H1 (cell line): ENCODE measurements at regions not wholly inside any gene's neighbourhood (a gene's known extent, or its start where the extent isn't known, plus 50 kb on each side); places are given as distances from the start of the nearest gene placed in this dataset.

Experiments
- CTCF ChIA-PET: fragments of 300-600 bp; sonication (Branson Sonifier 250); formaldehyde crosslinking; loops from one replicate; lab custom pipeline; 2021; ENCODE audit not compliant: partially characterized antibody; lab: Charles Lee
- POLR2A ChIA-PET: fragments of 300-600 bp; sonication (Branson Sonifier 250); formaldehyde crosslinking; loops from one replicate; lab custom pipeline; 2021; ENCODE audit warnings: inconsistent platforms; ENCODE audit not compliant: partially characterized antibody; lab: Charles Lee
- DNase-seq, 2 experiments: peaks; one replicate each; pipeline versions ENCODE4 v3.0.0 to v3.0.0-alpha.2; 2010 to 2022; ENCODE audit warnings: low spot score in 2 of 2, low read depth in 1 of 2, mixed read lengths in 1 of 2
- FAIRE-seq: peaks from 2 replicates; lab custom pipeline; 2011; peaks lifted over from hg19 to GRCh38; lab: Jason Lieb, UNC
- H2AFZ ChIP-seq: 2 replicates; pipeline ENCODE4 v1.8.1; 2012; ENCODE audit warnings: low read length, inconsistent platforms
- H2AK5ac ChIP-seq: 2 replicates; pipeline ENCODE4 v1.6.1; 2013; ENCODE audit warnings: low read depth, low read length
- H2BK120ac ChIP-seq: replicated peaks from 2 replicates; pipeline ENCODE3; 2013; ENCODE audit warnings: low read depth, low read length, inconsistent platforms
- H2BK12ac ChIP-seq: 2 replicates; pipeline ENCODE4 v1.6.1; 2013; ENCODE audit warnings: low read depth, low read length
- H2BK15ac ChIP-seq: 2 replicates; pipeline ENCODE4 v1.6.1; 2013; ENCODE audit warnings: low read length
- H2BK20ac ChIP-seq: 2 replicates; pipeline ENCODE4 v1.6.1; 2013; ENCODE audit warnings: low read length
- H2BK5ac ChIP-seq: 2 replicates; pipeline ENCODE4 v1.6.1; 2013; ENCODE audit warnings: low read depth, low read length
- H3K14ac ChIP-seq: 2 replicates; pipeline ENCODE4 v1.6.1; 2013; ENCODE audit warnings: inconsistent platforms; ENCODE audit not compliant: insufficient read length
- H3K18ac ChIP-seq: 2 replicates; pipeline ENCODE4 v1.6.1; 2013; ENCODE audit warnings: low read length; ENCODE audit errors: extremely low read depth
- H3K23ac ChIP-seq: 2 replicates; pipeline ENCODE4 v1.6.1; 2013; ENCODE audit warnings: inconsistent platforms; ENCODE audit not compliant: insufficient read length
- H3K23me2 ChIP-seq: 2 replicates; pipeline ENCODE4 v1.6.1; 2013; ENCODE audit warnings: low read depth, low read length
- H3K27ac ChIP-seq: 2 replicates; pipeline ENCODE4 v1.6.1; 2011; ENCODE audit warnings: low read depth, low read length, inconsistent platforms
- H3K27me3 ChIP-seq, 4 experiments: replicated peaks in 1 of 4; 1 replicate in 1 of 4; 2 replicates in 3 of 4; pipeline versions ENCODE4 v1.6.1 to v1.8.1; 2011 to 2013; ENCODE audit warnings: low read length in 3 of 4, mild to moderate bottlenecking in 3 of 4, inconsistent platforms in 2 of 4, mixed read lengths in 2 of 4, moderate library complexity in 1 of 4; ENCODE audit not compliant: control insufficient read depth in 3 of 4, insufficient read depth in 3 of 4; ENCODE audit errors: extremely low read depth in 1 of 4
- H3K36me3 ChIP-seq, 4 experiments: 2 replicates each; pipeline versions ENCODE4 v1.6.1 to v1.8.1; 2011 to 2013; ENCODE audit warnings: mild to moderate bottlenecking in 4 of 4, low read length in 3 of 4, moderate library complexity in 2 of 4, control low read depth in 1 of 4, inconsistent platforms in 1 of 4; ENCODE audit not compliant: insufficient read depth in 4 of 4, control insufficient read depth in 2 of 4
- H3K4ac ChIP-seq: replicated peaks from 2 replicates; pipeline ENCODE3; 2013; ENCODE audit warnings: low read length, low read depth, mixed read lengths, inconsistent platforms; ENCODE audit not compliant: insufficient read length
- H3K4me1 ChIP-seq, 4 experiments: replicated peaks in 1 of 4; 1 replicate in 1 of 4; 2 replicates in 3 of 4; pipeline versions ENCODE4 v1.6.1 to v1.8.1; 2011 to 2013; ENCODE audit warnings: low read length in 3 of 4, inconsistent platforms in 2 of 4, mixed read lengths in 1 of 4; ENCODE audit not compliant: insufficient read depth in 4 of 4, control insufficient read depth in 3 of 4
- H3K4me2 ChIP-seq, 2 experiments: 2 replicates each; pipeline versions ENCODE4 v1.6.1 to v1.8.1; 2011 to 2013; ENCODE audit warnings: low read depth in 2 of 2, low read length in 2 of 2, control low read depth in 1 of 2, inconsistent platforms in 1 of 2, mild to moderate bottlenecking in 1 of 2; ENCODE audit not compliant: insufficient read depth in 1 of 2
- H3K4me3 ChIP-seq, 4 experiments: fragments of 200-600, 300-600 bp in 1 of 4; sonication (generic), shearing (Covaris generic), sonication (Bioruptor Twin) in 1 of 4; 2 replicates each; pipeline versions ENCODE4 v1.5.1 to v1.8.1; 2011 to 2016; ENCODE audit warnings: low read length in 4 of 4, low read depth in 3 of 4, control low read depth in 2 of 4, inconsistent platforms in 2 of 4, mild to moderate bottlenecking in 2 of 4, mixed read lengths in 1 of 4, moderate library complexity in 1 of 4; ENCODE audit not compliant: insufficient read depth in 2 of 4; ENCODE audit errors: extremely low read depth in 1 of 4
- H3K56ac ChIP-seq: replicated peaks from 2 replicates; pipeline ENCODE3; 2013; ENCODE audit warnings: low read depth, mild to moderate bottlenecking, mixed read lengths, low read length, inconsistent platforms; ENCODE audit not compliant: insufficient read length
- H3K79me1 ChIP-seq: 2 replicates; pipeline ENCODE4 v1.6.1; 2013; ENCODE audit warnings: low read depth, low read length, control low read depth
- H3K79me2 ChIP-seq, 2 experiments: 2 replicates each; pipeline versions ENCODE4 v1.6.1 to v1.8.1; 2012 to 2013; ENCODE audit warnings: low read length in 2 of 2, mild to moderate bottlenecking in 2 of 2, inconsistent platforms in 1 of 2; ENCODE audit not compliant: insufficient read depth in 2 of 2, control insufficient read depth in 1 of 2
- H3K9ac ChIP-seq, 4 experiments: replicated peaks in 1 of 4; 1 replicate in 1 of 4; 2 replicates in 3 of 4; pipeline versions ENCODE4 v1.6.1 to v1.8.1; 2011 to 2013; ENCODE audit warnings: low read depth in 3 of 4, low read length in 3 of 4, control low read depth in 2 of 4, mild to moderate bottlenecking in 2 of 4, moderate library complexity in 2 of 4, inconsistent platforms in 1 of 4; ENCODE audit errors: extremely low read depth in 1 of 4
- H3K9me3 ChIP-seq, 2 experiments: 2 replicates each; pipeline versions ENCODE4 v1.6.1 to v1.8.1; 2012 to 2013; ENCODE audit warnings: mild to moderate bottlenecking in 2 of 2, moderate library complexity in 2 of 2, control low read depth in 1 of 2, inconsistent platforms in 1 of 2, low read depth in 1 of 2, low read length in 1 of 2, mixed read lengths in 1 of 2; ENCODE audit not compliant: insufficient read depth in 2 of 2
- H4K20me1 ChIP-seq, 2 experiments: replicated peaks in 1 of 2; 2 replicates each; pipeline versions ENCODE3 to v1.8.1; 2011 to 2013; ENCODE audit warnings: inconsistent platforms in 2 of 2, low read length in 2 of 2, mild to moderate bottlenecking in 1 of 2; ENCODE audit not compliant: insufficient read depth in 2 of 2, control insufficient read depth in 1 of 2
- H4K5ac ChIP-seq: 2 replicates; pipeline ENCODE4 v1.6.1; 2013; ENCODE audit warnings: low read length, low read depth, mixed read lengths, inconsistent platforms; ENCODE audit not compliant: insufficient read length
- H4K8ac ChIP-seq: 2 replicates; pipeline ENCODE4 v1.8.0; 2013; ENCODE audit warnings: mild to moderate bottlenecking, moderate library complexity, low read length, inconsistent platforms; ENCODE audit not compliant: insufficient read depth; ENCODE audit errors: extremely low read depth
- H4K91ac ChIP-seq: replicated peaks from 2 replicates; pipeline ENCODE3; 2013; ENCODE audit warnings: low read length, mixed read lengths, inconsistent platforms; ENCODE audit not compliant: insufficient read length
- BACH1 ChIP-seq: IDR thresholded peaks from 2 replicates; pipeline ENCODE4 v1.6.1; 2012; ENCODE audit warnings: low read length, improper control_type of control experiment
- GABPA ChIP-seq: IDR thresholded peaks from 2 replicates; pipeline ENCODE4 v1.6.1; 2011; ENCODE audit warnings: mild to moderate bottlenecking, low read length, moderate library complexity, borderline replicate concordance; ENCODE audit not compliant: insufficient read depth
- HDAC2 ChIP-seq, 2 experiments: fragments of 300-600 bp in 1 of 2; sonication (generic) in 1 of 2; IDR thresholded peaks; 2 replicates each; pipeline ENCODE4 v1.6.1; 2011 to 2012; ENCODE audit warnings: low read depth in 2 of 2, low read length in 2 of 2, mild to moderate bottlenecking in 2 of 2, moderate library complexity in 2 of 2, borderline replicate concordance in 1 of 2, inconsistent platforms in 1 of 2
- JUN ChIP-seq: IDR thresholded peaks from 2 replicates; pipeline ENCODE4 v1.6.1; 2011; ENCODE audit warnings: low read depth, mild to moderate bottlenecking, improper control_type of control experiment, low read length
- KDM4A ChIP-seq: IDR thresholded peaks from one replicate; pipeline ENCODE4 v1.7.1; 2012; ENCODE audit warnings: low read depth, mild to moderate bottlenecking, moderate library complexity, low read length, inconsistent platforms; ENCODE audit not compliant: severe bottlenecking
- POLR2A ChIP-seq, 2 experiments: IDR thresholded peaks; 1 replicate in 1 of 2; 2 replicates in 1 of 2; pipeline ENCODE4 v1.6.1; 2011; ENCODE audit warnings: low read depth in 2 of 2, low read length in 2 of 2, mild to moderate bottlenecking in 2 of 2; ENCODE audit errors: control extremely low read depth in 1 of 2
- TAF1 ChIP-seq: IDR thresholded peaks from 2 replicates; pipeline ENCODE4 v1.6.1; 2011; ENCODE audit warnings: mild to moderate bottlenecking, low read depth, low read length
- ZNF274 ChIP-seq: IDR thresholded peaks from 2 replicates; pipeline ENCODE4 v1.7.0; 2012; ENCODE audit warnings: low read length, borderline replicate concordance; ENCODE audit errors: extremely low read depth
- WGBS, 2 experiments: shearing (Covaris generic) in 1 of 2; methylation state at CpG; one replicate each; pipeline versions ENCODE4 v1.1.6 to v1.1.7; 2013 to 2015; ENCODE audit warnings: low lambda C conversion rate in 2 of 2, mixed read lengths in 2 of 2, inconsistent platforms in 1 of 2, low coverage in 1 of 2, missing lambda C conversion rate in 1 of 2; ENCODE audit not compliant: insufficient replicate concordance in 2 of 2, insufficient coverage in 1 of 2, insufficient read length in 1 of 2; ENCODE audit errors: extremely low coverage in 1 of 2, missing lambda C conversion rate in 1 of 2; 5-methylcytosine and 5-hydroxymethylcytosine counted together
- TF ChIP-seq, protein P1 (sequence below): IDR thresholded peaks from 2 replicates; pipeline ENCODE4 v1.6.1; 2012; ENCODE audit warnings: inconsistent platforms
- TF ChIP-seq, protein P2 (sequence below), 3 experiments: IDR thresholded peaks; 1 replicate in 2 of 3; 2 replicates in 1 of 3; pipeline versions ENCODE4 v1.5.1 to v1.6.1; 2011; ENCODE audit warnings: low read length in 3 of 3, mild to moderate bottlenecking in 3 of 3, inconsistent platforms in 2 of 3, low read depth in 1 of 3, moderate library complexity in 1 of 3; ENCODE audit not compliant: insufficient read depth in 1 of 3; ENCODE audit errors: control extremely low read depth in 1 of 3

DNA sequence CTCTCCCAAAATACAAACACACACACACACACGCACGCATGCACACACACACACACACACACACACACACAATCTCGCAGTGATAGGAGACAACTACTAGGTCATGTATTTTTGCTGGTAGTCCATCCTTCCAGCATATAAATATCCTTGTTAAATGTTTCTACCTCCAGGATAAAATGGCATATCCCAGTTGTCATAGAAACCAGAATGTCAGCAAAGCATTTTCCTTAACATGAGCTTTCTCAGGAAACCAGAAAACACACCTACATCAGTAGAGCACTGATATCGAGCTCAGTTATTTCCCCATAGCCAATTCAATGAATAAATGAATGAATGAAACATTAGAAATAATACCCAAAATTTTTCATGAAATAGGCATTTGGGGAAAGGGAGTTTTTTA lies 115.7 kb downstream of the PWWP3B start:
- Histone ChIP-seq H2AFZ (no peak overlapping the region), H3K9me3 (peaks cover 11 to 20% of the 10 kb centered on the region in 2 experiments; a peak in 2 of 4 replicates), H2AK5ac (no peak overlapping the region), H4K91ac (no peak overlapping the region), H4K20me1 (no peaks in the 10 kb centered on the region), H3K79me1 (no peaks in the 10 kb centered on the region), H3K27me3 (no peaks in the 10 kb centered on the region), H2BK12ac (no peak overlapping the region), H3K4ac (no peak overlapping the region), H2BK120ac (no peak overlapping the region), H3K9ac (no peak overlapping the region), H2BK5ac (no peak overlapping the region), H2BK15ac (no peak overlapping the region), H3K18ac (no peak overlapping the region), H3K4me1 (no peaks in the 10 kb centered on the region), H3K23me2 (no peaks in the 10 kb centered on the region), H3K79me2 (no peaks in the 10 kb centered on the region), H3K4me2 (no peak overlapping the region), H3K56ac (no peak overlapping the region), H4K5ac (no peak overlapping the region), H3K36me3 (no peaks in the 10 kb centered on the region), H2BK20ac (no peak overlapping the region), H3K23ac (no peak overlapping the region), H3K4me3 (no peak overlapping the region), H3K14ac (no peak overlapping the region), H4K8ac (no peak overlapping the region), H3K27ac (no peak overlapping the region)
- no peak for DNase-seq
- WGBS, 2 experiments, result 89% methylated on average over 4 of the region's 4 CpGs; no CpG with 5 or more reads in 1 of the 2 experiments
- ChIA-PET POLR2A (no interaction called here), CTCF (no interaction called here)
- FAIRE-seq, result no peak
- TF ChIP-seq ZNF274, result no peak
- TF ChIP-seq HDAC2 (IDR thresholded peaks at IDR 0.05; ENCODE audit: borderline replicate concordance in 1 of 2, low read depth in 2 of 2, low read length in 2 of 2), result no peak
- TF ChIP-seq BACH1, result no peak
- no peak for TF ChIP-seq KDM4A
- no peak for TF ChIP-seq TAF1
- no peak for TF ChIP-seq POLR2A (IDR thresholded peaks at IDR 0.05; ENCODE audit: control extremely low read depth in 1 of 2, low read depth in 2 of 2, low read length in 2 of 2)
- TF ChIP-seq, protein P1, sequence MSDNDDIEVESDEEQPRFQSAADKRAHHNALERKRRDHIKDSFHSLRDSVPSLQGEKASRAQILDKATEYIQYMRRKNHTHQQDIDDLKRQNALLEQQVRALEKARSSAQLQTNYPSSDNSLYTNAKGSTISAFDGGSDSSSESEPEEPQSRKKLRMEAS, result no peak
- TF ChIP-seq GABPA, result no peak
- TF ChIP-seq, protein P2, sequence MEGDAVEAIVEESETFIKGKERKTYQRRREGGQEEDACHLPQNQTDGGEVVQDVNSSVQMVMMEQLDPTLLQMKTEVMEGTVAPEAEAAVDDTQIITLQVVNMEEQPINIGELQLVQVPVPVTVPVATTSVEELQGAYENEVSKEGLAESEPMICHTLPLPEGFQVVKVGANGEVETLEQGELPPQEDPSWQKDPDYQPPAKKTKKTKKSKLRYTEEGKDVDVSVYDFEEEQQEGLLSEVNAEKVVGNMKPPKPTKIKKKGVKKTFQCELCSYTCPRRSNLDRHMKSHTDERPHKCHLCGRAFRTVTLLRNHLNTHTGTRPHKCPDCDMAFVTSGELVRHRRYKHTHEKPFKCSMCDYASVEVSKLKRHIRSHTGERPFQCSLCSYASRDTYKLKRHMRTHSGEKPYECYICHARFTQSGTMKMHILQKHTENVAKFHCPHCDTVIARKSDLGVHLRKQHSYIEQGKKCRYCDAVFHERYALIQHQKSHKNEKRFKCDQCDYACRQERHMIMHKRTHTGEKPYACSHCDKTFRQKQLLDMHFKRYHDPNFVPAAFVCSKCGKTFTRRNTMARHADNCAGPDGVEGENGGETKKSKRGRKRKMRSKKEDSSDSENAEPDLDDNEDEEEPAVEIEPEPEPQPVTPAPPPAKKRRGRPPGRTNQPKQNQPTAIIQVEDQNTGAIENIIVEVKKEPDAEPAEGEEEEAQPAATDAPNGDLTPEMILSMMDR (IDR thresholded peaks at IDR 0.05; ENCODE audit: control extremely low read depth in 1 of 3, insufficient read depth in 1 of 3, low read depth in 1 of 3, low read length in 3 of 3), result no peak
- TF ChIP-seq JUN, result no peak
